Body of pancreas (tissue), 4 donors: ENCODE measurements at regions not wholly inside any gene's neighbourhood (a gene's known extent, or its start where the extent isn't known, plus 50 kb on each side); places are given as distances from the start of the nearest gene placed in this dataset.

Experiments used
- ATAC-seq: fragments of 150-250 bp; one replicate; pipeline ENCODE4 v1.9.1; 2016
- DNase-seq, 4 donors: peaks; one replicate each; pipeline ENCODE4 v3.0.0-alpha.2; 2019
- H3K27ac ChIP-seq, 4 donors: fragments of 200-600 bp; sonication (generic); 1 replicate in 3 of 4; 2 replicates in 1 of 4; pipeline versions ENCODE4 v1.5.1 to v1.6.1; 2016 to 2019; ENCODE audit warnings: mild to moderate bottlenecking in 1 of 4, mixed read lengths in 1 of 4, moderate library complexity in 1 of 4
- H3K27me3 ChIP-seq, 2 donors: fragments of 200-600 bp; sonication (generic); one replicate each; pipeline ENCODE4 v1.6.0; 2016; ENCODE audit warnings: mild to moderate bottlenecking in 1 of 2
- H3K36me3 ChIP-seq, 2 donors: fragments of 200-600 bp; sonication (generic); replicated peaks in 1 of 2; 2 replicates each; pipeline ENCODE4 v1.5.1; 2016; ENCODE audit warnings: low read depth in 2 of 2; ENCODE audit not compliant: insufficient read depth in 1 of 2
- H3K4me1 ChIP-seq: fragments of 200-600 bp; sonication (generic); one replicate; pipeline ENCODE4 v1.6.0; 2016
- H3K4me3 ChIP-seq, 2 donors: fragments of 200-600 bp; sonication (generic); 1 replicate in 1 of 2; 2 replicates in 1 of 2; pipeline ENCODE4 v1.5.1; 2016 to 2019
- H3K9me3 ChIP-seq, 3 donors: fragments of 200-600 bp; sonication (generic); 1 replicate in 2 of 3; 2 replicates in 1 of 3; pipeline ENCODE4 v1.5.1; 2016
- POLR2A ChIP-seq, 3 donors: fragments of 450-650 bp; IDR thresholded peaks; one replicate each; pipeline ENCODE4 v1.6.1; 2016; ENCODE audit warnings: antibody characterized with exemption in 3 of 3, mild to moderate bottlenecking in 2 of 3
- WGBS, 2 donors: methylation state at CpG; one replicate each; pipeline ENCODE4 v1.1.5; 2017; 5-methylcytosine and 5-hydroxymethylcytosine counted together
- intact Hi-C: fragments of 100-400 bp; cut with DNase I; formaldehyde crosslinking; loops from one replicate; pipeline ENCODE4 v1.15.1; 2023
- TF ChIP-seq, protein P1 (sequence below), 7 experiments: fragments of 450-650 bp in 4 of 7; fragments of 200-600 bp in 3 of 7; sonication (generic) in 3 of 7; IDR thresholded peaks; one replicate each; pipeline ENCODE4 v1.5.1; 2016 to 2019; ENCODE audit warnings: antibody characterized with exemption in 7 of 7

DNA sequence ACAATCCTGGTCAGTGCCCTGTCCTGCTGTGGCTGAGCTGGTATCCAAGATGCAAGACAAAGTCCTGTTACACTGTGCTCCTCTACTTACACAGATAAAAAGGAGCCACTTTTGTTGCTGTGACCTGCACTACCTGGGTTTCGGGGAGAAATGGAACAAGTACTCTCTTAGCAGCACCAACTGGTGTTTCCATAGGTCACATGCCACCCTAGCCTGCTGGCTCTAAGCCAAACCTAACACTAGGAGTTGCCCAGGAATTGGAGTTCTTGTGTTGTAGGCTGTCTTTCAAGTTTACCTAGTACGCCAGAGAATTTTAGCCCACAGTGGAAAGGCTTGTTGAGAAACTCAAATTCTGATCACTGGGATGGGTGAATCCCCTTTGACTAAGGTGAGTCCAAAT is 727.4 kb downstream of the FAM133A start:
- WGBS, 2 donors: 90% methylated on average over 2 of the region's 2 CpGs; no CpG with 5 or more reads in 1 of the 2 donors
- ATAC-seq (no peak), DNase-seq (no peak)
- no peaks in the 10 kb centered on the region for H3K9me3 ChIP-seq
- no peak overlapping the region for H3K27ac ChIP-seq
- H3K4me1 ChIP-seq: no peaks in the 10 kb centered on the region
- TF ChIP-seq, protein P1, sequence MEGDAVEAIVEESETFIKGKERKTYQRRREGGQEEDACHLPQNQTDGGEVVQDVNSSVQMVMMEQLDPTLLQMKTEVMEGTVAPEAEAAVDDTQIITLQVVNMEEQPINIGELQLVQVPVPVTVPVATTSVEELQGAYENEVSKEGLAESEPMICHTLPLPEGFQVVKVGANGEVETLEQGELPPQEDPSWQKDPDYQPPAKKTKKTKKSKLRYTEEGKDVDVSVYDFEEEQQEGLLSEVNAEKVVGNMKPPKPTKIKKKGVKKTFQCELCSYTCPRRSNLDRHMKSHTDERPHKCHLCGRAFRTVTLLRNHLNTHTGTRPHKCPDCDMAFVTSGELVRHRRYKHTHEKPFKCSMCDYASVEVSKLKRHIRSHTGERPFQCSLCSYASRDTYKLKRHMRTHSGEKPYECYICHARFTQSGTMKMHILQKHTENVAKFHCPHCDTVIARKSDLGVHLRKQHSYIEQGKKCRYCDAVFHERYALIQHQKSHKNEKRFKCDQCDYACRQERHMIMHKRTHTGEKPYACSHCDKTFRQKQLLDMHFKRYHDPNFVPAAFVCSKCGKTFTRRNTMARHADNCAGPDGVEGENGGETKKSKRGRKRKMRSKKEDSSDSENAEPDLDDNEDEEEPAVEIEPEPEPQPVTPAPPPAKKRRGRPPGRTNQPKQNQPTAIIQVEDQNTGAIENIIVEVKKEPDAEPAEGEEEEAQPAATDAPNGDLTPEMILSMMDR (IDR thresholded peaks at IDR 0.05): no peak
- no peak for TF ChIP-seq POLR2A (IDR thresholded peaks at IDR 0.05)
- H3K4me3 ChIP-seq: no peak overlapping the region
- no peaks in the 10 kb centered on the region for H3K36me3 ChIP-seq
- intact Hi-C loops: no loop called here
- no peaks in the 10 kb centered on the region for H3K27me3 ChIP-seq

DNA sequence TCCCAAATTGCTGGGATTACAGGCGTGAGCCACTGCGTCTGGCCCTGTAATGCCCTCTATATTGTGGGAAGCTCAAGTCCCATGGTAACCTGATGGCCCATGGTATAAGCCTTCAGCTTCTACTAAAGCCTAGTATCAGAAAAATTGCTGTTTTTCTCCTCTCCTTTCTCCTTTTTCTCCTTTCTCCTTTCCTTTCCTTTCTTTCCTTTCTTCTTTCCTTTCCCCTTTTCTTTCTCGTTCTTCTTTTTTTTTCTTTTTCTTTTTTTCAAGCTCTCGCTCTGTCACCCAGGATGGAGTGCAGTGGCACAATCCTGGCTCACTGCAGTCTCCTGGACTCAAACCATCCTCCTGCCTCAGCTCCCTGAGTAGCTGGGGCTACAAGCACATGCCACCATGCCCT is 740.7 kb downstream of the FAM133A start:
- Histone ChIP-seq H3K36me3 (no peaks in the 10 kb centered on the region), H3K27ac (no peak overlapping the region), H3K9me3 (no peaks in the 10 kb centered on the region), H3K4me1 (no peaks in the 10 kb centered on the region), H3K27me3 (no peaks in the 10 kb centered on the region), H3K4me3 (no peak overlapping the region)
- intact Hi-C loops: no loop called here
- TF ChIP-seq, protein P1 (IDR thresholded peaks at IDR 0.05): no peak
- ATAC-seq (no peak), DNase-seq (no peak)
- 90 to 94% methylated on average over 3 to 4 of the region's 4 CpGs for WGBS, 2 donors

DNA sequence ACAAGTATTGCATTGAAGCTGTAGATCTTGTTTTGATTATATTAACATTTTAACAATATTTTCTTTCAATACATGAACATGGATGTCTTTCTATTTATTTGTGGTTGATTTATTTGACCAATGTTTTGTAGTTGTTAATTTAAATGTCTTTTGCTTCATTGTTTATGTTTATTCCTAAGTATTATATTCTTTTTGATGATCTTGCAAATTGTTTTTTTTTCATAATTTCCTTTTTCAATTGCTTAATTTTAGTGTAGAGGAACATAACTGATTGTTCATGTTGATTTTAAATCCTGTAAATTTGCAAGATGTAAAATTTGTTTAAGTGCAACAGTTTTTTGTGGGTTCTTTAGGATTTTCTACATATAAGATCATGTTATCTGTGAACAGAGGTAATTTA is 744.1 kb downstream of the FAM133A start:
- Histone ChIP-seq H3K4me3 (no peak overlapping the region), H3K36me3 (no peaks in the 10 kb centered on the region), H3K9me3 (no peaks in the 10 kb centered on the region), H3K27ac (no peak overlapping the region), H3K4me1 (no peaks in the 10 kb centered on the region), H3K27me3 (no peaks in the 10 kb centered on the region)
- no peak for TF ChIP-seq POLR2A (IDR thresholded peaks at IDR 0.05)
- TF ChIP-seq, protein P1 (IDR thresholded peaks at IDR 0.05): no peak
- intact Hi-C loops: no loop called here
- ATAC-seq: no peak
- no peak for DNase-seq

DNA sequence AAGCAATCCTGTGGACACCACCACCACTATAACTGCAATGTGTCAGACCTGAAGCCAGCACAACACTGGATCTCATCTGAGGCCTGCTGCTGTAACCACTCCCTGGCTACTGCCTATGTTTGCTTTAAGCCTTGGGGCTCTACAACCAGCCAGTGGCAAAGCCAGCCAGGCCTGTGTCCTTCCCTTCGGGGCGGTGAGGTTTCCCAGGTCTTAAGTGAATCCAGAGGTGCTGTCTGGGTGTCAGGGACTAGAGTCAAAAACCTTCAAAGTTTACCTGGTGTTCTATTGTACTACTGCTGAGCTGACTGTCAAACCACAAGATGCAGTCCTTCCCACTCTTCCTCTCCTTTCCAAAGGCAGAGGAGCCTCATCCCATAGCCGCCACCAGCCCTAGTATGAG is 750.5 kb downstream of the FAM133A start:
- WGBS, 2 donors: 94 to 100% methylated on average over 1 to 2 of the region's 3 CpGs
- ATAC-seq (no peak), DNase-seq (no peak)
- Histone ChIP-seq H3K4me1 (no peaks in the 10 kb centered on the region), H3K4me3 (no peak overlapping the region), H3K27me3 (no peaks in the 10 kb centered on the region), H3K27ac (no peak overlapping the region), H3K36me3 (no peaks in the 10 kb centered on the region), H3K9me3 (no peaks in the 10 kb centered on the region)
- intact Hi-C loops: no loop called here
- TF ChIP-seq, protein P1 (IDR thresholded peaks at IDR 0.05): no peak
- TF ChIP-seq POLR2A (IDR thresholded peaks at IDR 0.05): no peak

DNA sequence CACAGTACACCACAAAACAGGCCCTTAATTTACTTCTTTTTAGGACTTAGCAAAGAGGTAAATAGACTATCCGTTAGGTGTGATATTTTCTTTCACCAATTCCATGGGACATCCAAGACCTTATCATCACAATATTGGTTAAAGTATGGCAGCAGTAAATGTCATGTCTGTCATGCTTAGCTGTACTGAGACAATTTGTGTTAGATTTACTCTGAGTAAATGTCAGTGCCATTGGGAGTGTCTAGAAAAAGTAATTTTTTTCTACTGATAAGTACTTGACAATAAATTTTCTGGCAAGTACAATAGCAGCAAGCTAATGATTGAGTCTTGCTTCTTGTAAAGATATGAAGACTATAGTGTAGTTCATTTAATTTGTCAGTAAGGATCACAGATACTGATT is 756.1 kb downstream of the FAM133A start:
- H3K27me3 ChIP-seq: no peaks in the 10 kb centered on the region
- DNase-seq (no peak), ATAC-seq (no peak)
- no peak overlapping the region for H3K4me3 ChIP-seq
- no peak overlapping the region for H3K27ac ChIP-seq
- H3K9me3 ChIP-seq: no peaks in the 10 kb centered on the region
- no peaks in the 10 kb centered on the region for H3K4me1 ChIP-seq
- intact Hi-C loops: no loop called here
- H3K36me3 ChIP-seq: no peaks in the 10 kb centered on the region
- TF ChIP-seq, protein P1 (IDR thresholded peaks at IDR 0.05): no peak
- TF ChIP-seq POLR2A (IDR thresholded peaks at IDR 0.05): no peak
- WGBS, 2 donors: 77 to 88% methylated on average over 1 of the region's 1 CpG
